PC-9 (cell line): ENCODE measurements at regions not wholly inside any gene's neighbourhood (a gene's known extent, or its start where the extent isn't known, plus 50 kb on each side); places are given as distances from the start of the nearest gene placed in this dataset.

Experiments used
- BruUV-seq: library from RNA; stranded (reverse); fragments of 400-500 nt; replicated peaks from 2 replicates; lab custom pipeline; 2021; lab: Mats Ljungman, UMichigan
- CTCF ChIA-PET: fragments of 300-600 bp; sonication (Branson Sonifier 250); formaldehyde crosslinking; loops from one replicate; lab custom pipeline; 2022; ENCODE audit warnings: antibody characterized with exemption; lab: Charles Lee
- POLR2A ChIA-PET: fragments of 300-600 bp; sonication (Branson Sonifier 250); formaldehyde crosslinking; loops from one replicate; lab custom pipeline; 2022; ENCODE audit warnings: antibody characterized with exemption; ENCODE audit not compliant: unreplicated experiment; lab: Charles Lee
- DNase-seq, 2 experiments: peaks; one replicate each; pipeline versions ENCODE4 v3.0.0 to v3.0.0-alpha.2; 2015 to 2022; ENCODE audit warnings: mixed read lengths in 1 of 2
- H2AFZ ChIP-seq: fragments of 200-600 bp; sonication (generic); 2 replicates; pipeline ENCODE4 v1.8.1; 2017; ENCODE audit warnings: antibody characterized with exemption
- H3F3A ChIP-seq: fragments of 200-600 bp; sonication (generic); 2 replicates; pipeline ENCODE4 v1.8.1; 2017; ENCODE audit warnings: antibody characterized with exemption, mild to moderate bottlenecking, low read depth; ENCODE audit not compliant: insufficient read depth
- H3K27ac ChIP-seq: fragments of 200-600 bp; sonication (generic); 2 replicates; pipeline ENCODE4 v1.6.1; 2016; ENCODE audit warnings: mixed run types
- H3K27me3 ChIP-seq: fragments of 200-600 bp; sonication (generic); 2 replicates; pipeline ENCODE4 v1.6.1; 2016; ENCODE audit warnings: low read depth, mixed run types; ENCODE audit not compliant: insufficient read depth
- H3K36me3 ChIP-seq: fragments of 200-600 bp; sonication (generic); 2 replicates; pipeline ENCODE4 v1.6.1; 2016; ENCODE audit warnings: low read depth, mixed run types
- H3K4me1 ChIP-seq: fragments of 200-600 bp; sonication (generic); replicated peaks from 2 replicates; pipeline ENCODE4 v1.6.1; 2016; ENCODE audit warnings: mixed run types; ENCODE audit not compliant: insufficient read depth
- H3K4me2 ChIP-seq: fragments of 200-600 bp; sonication (generic); 2 replicates; pipeline ENCODE4 v1.6.1; 2017; ENCODE audit warnings: mixed run types
- H3K4me3 ChIP-seq: fragments of 200-600 bp; sonication (generic); 2 replicates; pipeline ENCODE4 v1.6.1; 2016; ENCODE audit warnings: mixed run types
- H3K79me2 ChIP-seq: fragments of 200-600 bp; sonication (generic); 2 replicates; pipeline ENCODE4 v1.6.1; 2017; ENCODE audit warnings: low read depth, mixed run types
- H3K9me2 ChIP-seq: fragments of 200-600 bp; sonication (generic); 2 replicates; pipeline ENCODE4 v1.8.1; 2017; ENCODE audit warnings: mild to moderate bottlenecking; ENCODE audit not compliant: insufficient read depth
- H3K9me3 ChIP-seq: fragments of 200-600 bp; sonication (generic); 2 replicates; pipeline ENCODE4 v1.8.1; 2016; ENCODE audit warnings: low read depth; ENCODE audit not compliant: insufficient read depth
- H4K20me1 ChIP-seq: fragments of 200-600 bp; sonication (generic); 2 replicates; pipeline ENCODE4 v1.8.1; 2017; ENCODE audit not compliant: insufficient read depth
- EZH2 ChIP-seq: fragments of 200-600 bp; sonication (generic); IDR thresholded peaks from 2 replicates; pipeline ENCODE4 v1.8.0; 2017; ENCODE audit warnings: antibody characterized with exemption, low read depth
- intact Hi-C: fragments of 100-400 bp; cut with micrococcal nuclease; formaldehyde crosslinking; loops from one replicate; pipeline ENCODE4 v1.10.0; 2022; ENCODE audit not compliant: unreplicated experiment
- TF ChIP-seq, protein P1 (sequence below): fragments of 200-600 bp; sonication (generic); conservative IDR thresholded peaks from 2 replicates; pipeline ENCODE4 v1.6.1; 2017; ENCODE audit warnings: mixed run types, antibody characterized with exemption, mild to moderate bottlenecking, moderate library complexity

DNA sequence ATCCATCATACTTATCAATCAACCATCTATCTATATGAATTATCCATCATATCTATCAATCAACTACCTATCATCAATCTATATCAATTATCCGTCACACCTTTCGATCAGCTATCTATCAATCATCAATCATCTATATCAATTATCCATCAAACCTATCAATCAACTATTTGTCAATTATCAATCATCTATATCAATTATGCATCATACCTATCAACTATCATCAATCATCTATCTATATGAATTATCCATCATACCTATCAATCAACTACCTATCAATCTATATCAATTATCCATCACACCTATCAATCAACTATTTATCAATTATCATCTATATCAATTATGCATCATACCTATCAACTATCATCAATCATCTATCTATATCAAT, 70.6 kb upstream of the PPP2R3B start:
- Histone ChIP-seq H3K36me3 (no peaks in the 10 kb centered on the region), H3F3A (peaks cover 3% of the 10 kb centered on the region; the same call in 1 of the 2 replicates), H2AFZ (no peak overlapping the region), H4K20me1 (no peaks in the 10 kb centered on the region), H3K27ac (no peak overlapping the region), H3K27me3 (peaks cover 46% of the 10 kb centered on the region), H3K4me3 (no peak overlapping the region), H3K9me3 (no peaks in the 10 kb centered on the region; the same call in 1 of the 2 replicates), H3K79me2 (no peaks in the 10 kb centered on the region), H3K4me1 (no peaks in the 10 kb centered on the region), H3K9me2 (no peaks in the 10 kb centered on the region), H3K4me2 (no peak overlapping the region)
- POLR2A ChIA-PET, result no interaction called here
- no peak for DNase-seq
- intact Hi-C loops, result no loop called here
- CTCF ChIA-PET, result no interaction called here
- BruUV-seq, result no TSS peak
- TF ChIP-seq, protein P1, sequence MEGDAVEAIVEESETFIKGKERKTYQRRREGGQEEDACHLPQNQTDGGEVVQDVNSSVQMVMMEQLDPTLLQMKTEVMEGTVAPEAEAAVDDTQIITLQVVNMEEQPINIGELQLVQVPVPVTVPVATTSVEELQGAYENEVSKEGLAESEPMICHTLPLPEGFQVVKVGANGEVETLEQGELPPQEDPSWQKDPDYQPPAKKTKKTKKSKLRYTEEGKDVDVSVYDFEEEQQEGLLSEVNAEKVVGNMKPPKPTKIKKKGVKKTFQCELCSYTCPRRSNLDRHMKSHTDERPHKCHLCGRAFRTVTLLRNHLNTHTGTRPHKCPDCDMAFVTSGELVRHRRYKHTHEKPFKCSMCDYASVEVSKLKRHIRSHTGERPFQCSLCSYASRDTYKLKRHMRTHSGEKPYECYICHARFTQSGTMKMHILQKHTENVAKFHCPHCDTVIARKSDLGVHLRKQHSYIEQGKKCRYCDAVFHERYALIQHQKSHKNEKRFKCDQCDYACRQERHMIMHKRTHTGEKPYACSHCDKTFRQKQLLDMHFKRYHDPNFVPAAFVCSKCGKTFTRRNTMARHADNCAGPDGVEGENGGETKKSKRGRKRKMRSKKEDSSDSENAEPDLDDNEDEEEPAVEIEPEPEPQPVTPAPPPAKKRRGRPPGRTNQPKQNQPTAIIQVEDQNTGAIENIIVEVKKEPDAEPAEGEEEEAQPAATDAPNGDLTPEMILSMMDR, result no peak
- no peak for TF ChIP-seq EZH2

DNA sequence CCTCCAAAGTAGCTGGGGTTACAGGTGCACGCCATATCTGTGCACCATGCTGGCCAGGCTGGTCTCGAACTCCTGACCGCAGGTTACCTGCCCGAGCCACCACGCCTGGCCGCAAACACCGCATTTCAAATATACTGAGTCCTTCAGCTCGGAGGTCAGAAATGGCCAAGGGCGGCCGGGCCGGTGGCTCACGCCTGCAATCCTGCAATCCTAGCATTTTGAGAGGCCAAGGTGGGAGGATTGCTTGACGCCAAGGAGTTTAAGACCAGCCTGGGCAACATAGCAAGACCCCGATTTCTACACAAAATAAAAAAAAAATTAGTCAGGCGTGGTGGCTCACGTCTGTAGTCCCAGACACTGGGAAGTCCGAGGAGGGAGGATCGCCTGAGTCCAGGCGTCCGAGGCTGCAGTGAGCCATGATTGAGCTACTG, 71.9 kb upstream of the PPP2R3B start:
- BruUV-seq, result no TSS peak
- TF ChIP-seq, protein P1, result no peak
- TF ChIP-seq EZH2, result no peak
- Histone ChIP-seq H3K27ac (no peak overlapping the region), H3K4me3 (no peak overlapping the region), H2AFZ (no peak overlapping the region), H3K4me2 (no peak overlapping the region), H4K20me1 (no peaks in the 10 kb centered on the region), H3K9me2 (no peaks in the 10 kb centered on the region), H3K27me3 (peaks cover 49% of the 10 kb centered on the region), H3K36me3 (no peaks in the 10 kb centered on the region), H3K79me2 (no peaks in the 10 kb centered on the region), H3K4me1 (no peaks in the 10 kb centered on the region), H3K9me3 (no peaks in the 10 kb centered on the region; the same call in 1 of the 2 replicates), H3F3A (peaks cover 8% of the 10 kb centered on the region; the same call in 1 of the 2 replicates)
- no peak for DNase-seq
- ChIA-PET CTCF (no interaction called here), POLR2A (no interaction called here)
- intact Hi-C loops, result no loop called here

DNA sequence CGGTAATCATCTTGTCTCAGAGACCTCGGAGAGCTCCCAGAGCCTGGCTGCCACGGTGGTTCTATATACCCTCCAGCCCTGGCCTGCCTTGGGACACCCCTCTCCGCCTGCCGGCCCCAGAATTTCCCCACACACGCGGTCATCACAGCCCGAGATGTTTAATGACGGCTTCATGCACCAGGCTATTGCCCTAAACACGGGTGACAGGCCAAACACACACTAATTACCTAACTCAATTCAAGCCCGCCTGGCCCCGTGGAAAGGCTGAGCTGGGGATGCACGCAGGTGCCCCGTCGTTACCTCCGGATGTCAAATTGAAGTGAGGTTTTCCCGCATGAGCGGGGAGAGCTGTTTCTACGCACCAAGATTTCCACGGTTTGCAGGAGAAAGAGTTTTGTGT, 72.9 kb upstream of the PPP2R3B start:
- Histone ChIP-seq H3K9me2 (no peaks in the 10 kb centered on the region), H3K36me3 (no peaks in the 10 kb centered on the region), H2AFZ (no peak overlapping the region), H3K9me3 (no peaks in the 10 kb centered on the region; the same call in 1 of the 2 replicates), H3F3A (peaks cover 8% of the 10 kb centered on the region; the same call in 1 of the 2 replicates), H3K79me2 (no peaks in the 10 kb centered on the region), H3K27me3 (peaks cover 59% of the 10 kb centered on the region), H3K27ac (no peak overlapping the region), H3K4me2 (no peak overlapping the region), H3K4me3 (no peak overlapping the region), H3K4me1 (no peaks in the 10 kb centered on the region), H4K20me1 (no peaks in the 10 kb centered on the region)
- DNase-seq, result no peak
- CTCF ChIA-PET, result no interaction called here
- TF ChIP-seq EZH2, result no peak
- intact Hi-C loops, result no loop called here
- no TSS peak for BruUV-seq
- POLR2A ChIA-PET, result no interaction called here

DNA sequence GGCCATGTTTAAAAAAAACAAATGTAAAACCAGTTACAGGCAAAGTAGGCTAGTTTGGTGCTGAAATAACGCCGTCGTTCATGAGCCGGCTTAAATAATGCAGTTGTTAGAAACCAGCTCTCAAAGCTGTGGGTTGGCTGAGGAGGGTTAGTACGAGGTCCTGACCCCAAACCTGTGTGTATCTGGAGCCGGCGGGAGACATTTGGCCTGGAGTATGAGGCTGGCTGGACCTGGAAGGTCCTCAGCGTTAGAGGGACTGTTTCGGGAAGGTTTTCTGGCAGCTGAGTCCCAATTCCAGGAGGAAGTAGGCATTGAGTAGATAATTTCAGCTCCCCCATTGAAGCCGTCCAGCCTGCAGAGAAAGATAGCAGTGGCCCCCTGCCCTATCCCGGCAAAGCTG, 73.4 kb upstream of the PPP2R3B start:
- Histone ChIP-seq H4K20me1 (no peaks in the 10 kb centered on the region), H3K4me3 (no peak overlapping the region), H3F3A (peaks cover 8% of the 10 kb centered on the region; the same call in 1 of the 2 replicates), H3K9me2 (no peaks in the 10 kb centered on the region), H3K4me2 (no peak overlapping the region), H3K9me3 (no peaks in the 10 kb centered on the region), H3K36me3 (no peaks in the 10 kb centered on the region), H3K27me3 (peaks cover 64% of the 10 kb centered on the region), H3K27ac (no peak overlapping the region), H2AFZ (no peak overlapping the region), H3K79me2 (no peaks in the 10 kb centered on the region), H3K4me1 (no peaks in the 10 kb centered on the region)
- ChIA-PET POLR2A (no interaction called here), CTCF (no interaction called here)
- intact Hi-C loops, result no loop called here
- BruUV-seq, result no TSS peak
- no peak for DNase-seq
- TF ChIP-seq, protein P1, result no peak
- no peak for TF ChIP-seq EZH2
